ENCODE measurements at regions not wholly inside any gene's neighbourhood (a gene's known extent, or its start where the extent isn't known, plus 50 kb on each side); places are given as distances from the start of the nearest gene placed in this dataset.

- H3K27ac Mint-ChIP-seq: no peak overlapping the region
- H3K27me3 ChIP-seq (ENCODE audit: control insufficient read depth, insufficient read depth, low read length): no peaks in the 10 kb centered on the region
- no peak for TF ChIP-seq CTCF (IDR thresholded peaks at IDR 0.05)
- peaks cover 0 to 4% of the 10 kb centered on the region in 2 donors for H3K9me3 Mint-ChIP-seq
- peaks cover 0 to 8% of the 10 kb centered on the region in 2 donors for H3K27me3 Mint-ChIP-seq (ENCODE audit: low read depth in 2 of 2)
- no peak for DNase-seq
- no peak for ATAC-seq
- H3K9me3 ChIP-seq (ENCODE audit: control insufficient read depth, insufficient read depth, low read length): no peaks in the 10 kb centered on the region
- 96% methylated on average over 3 of the region's 5 CpGs for WGBS (ENCODE audit: insufficient coverage)
- H3K27ac ChIP-seq (ENCODE audit: low read length): no peak overlapping the region
- H3K4me1 Mint-ChIP-seq: peaks cover 6 to 7% of the 10 kb centered on the region in 2 donors
- H3K4me3 Mint-ChIP-seq: no peak overlapping the region
- no peaks in the 10 kb centered on the region for H3K4me1 ChIP-seq (ENCODE audit: control insufficient read depth, insufficient read depth, low read length)
- intact Hi-C loops (cut with micrococcal nuclease): no loop called here
- H3K4me3 ChIP-seq (ENCODE audit: low read length): no peak overlapping the region
- H3K36me3 Mint-ChIP-seq: no peaks in the 10 kb centered on the region
- H3K36me3 ChIP-seq (ENCODE audit: control insufficient read depth, insufficient read depth, low read length): no peaks in the 10 kb centered on the region
These were observed 183.7 kb upstream of the AUTS2 start for GRCh38 chr7:69414555-69414954.

- ATAC-seq: no peak
These were observed 179.2 kb upstream of the AUTS2 start for GRCh38 chr7:69418869-69419670.

GRCh38 chr7:69419934-69420333 is 178.3 kb upstream of the AUTS2 start:
- no peaks in the 10 kb centered on the region for H3K4me1 Mint-ChIP-seq
- H3K27ac ChIP-seq (ENCODE audit: low read length): no peak overlapping the region
- TF ChIP-seq CTCF (IDR thresholded peaks at IDR 0.05): no peak
- H3K36me3 Mint-ChIP-seq: no peaks in the 10 kb centered on the region
- no peaks in the 10 kb centered on the region for H3K36me3 ChIP-seq (ENCODE audit: control insufficient read depth, insufficient read depth, low read length)
- peaks cover 0 to 4% of the 10 kb centered on the region in 2 donors for H3K9me3 Mint-ChIP-seq
- no peak overlapping the region for H3K4me3 ChIP-seq (ENCODE audit: low read length)
- H3K27ac Mint-ChIP-seq: no peak overlapping the region
- H3K4me1 ChIP-seq (ENCODE audit: control insufficient read depth, insufficient read depth, low read length): no peaks in the 10 kb centered on the region
- WGBS (ENCODE audit: insufficient coverage): 72% methylated on average over 5 of the region's 5 CpGs
- H3K27me3 Mint-ChIP-seq (ENCODE audit: low read depth in 2 of 2): peaks cover 4 to 12% of the 10 kb centered on the region in 2 donors
- ATAC-seq (no peak), DNase-seq (no peak)
- H3K9me3 ChIP-seq (ENCODE audit: control insufficient read depth, insufficient read depth, low read length): no peaks in the 10 kb centered on the region
- no peaks in the 10 kb centered on the region for H3K27me3 ChIP-seq (ENCODE audit: control insufficient read depth, insufficient read depth, low read length)
- intact Hi-C loops (cut with micrococcal nuclease): no loop called here
- no peak overlapping the region for H3K4me3 Mint-ChIP-seq

More at GRCh38 chr7:69418869-69419670, 179.2 kb upstream of the AUTS2 start:
- intact Hi-C loops (cut with micrococcal nuclease): no loop called here
- H3K27me3 Mint-ChIP-seq (ENCODE audit: low read depth in 2 of 2): peaks cover 8 to 12% of the 10 kb centered on the region in 2 donors
- TF ChIP-seq CTCF (IDR thresholded peaks at IDR 0.05): no peak
- peaks cover 0 to 4% of the 10 kb centered on the region in 2 donors for H3K9me3 Mint-ChIP-seq
- no peak overlapping the region for H3K4me3 ChIP-seq (ENCODE audit: low read length)
- H3K27ac Mint-ChIP-seq: no peak overlapping the region
- H3K27ac ChIP-seq (ENCODE audit: low read length): no peak overlapping the region
- no peaks in the 10 kb centered on the region for H3K36me3 Mint-ChIP-seq
- H3K27me3 ChIP-seq (ENCODE audit: control insufficient read depth, insufficient read depth, low read length): no peaks in the 10 kb centered on the region
- H3K36me3 ChIP-seq (ENCODE audit: control insufficient read depth, insufficient read depth, low read length): no peaks in the 10 kb centered on the region
- DNase-seq: no peak
- H3K4me1 Mint-ChIP-seq: no peaks in the 10 kb centered on the region
- no peak overlapping the region for H3K4me3 Mint-ChIP-seq
- no peaks in the 10 kb centered on the region for H3K4me1 ChIP-seq (ENCODE audit: control insufficient read depth, insufficient read depth, low read length)
- H3K9me3 ChIP-seq (ENCODE audit: control insufficient read depth, insufficient read depth, low read length): no peaks in the 10 kb centered on the region
- WGBS (ENCODE audit: insufficient coverage): 73% methylated on average over 7 of the region's 7 CpGs

- no peak for TF ChIP-seq CTCF (IDR thresholded peaks at IDR 0.05)
- peaks cover under 1 to 15% of the 10 kb centered on the region in 2 donors for H3K27me3 Mint-ChIP-seq (ENCODE audit: low read depth in 2 of 2)
- no peaks in the 10 kb centered on the region for H3K36me3 Mint-ChIP-seq
- Histone ChIP-seq H3K4me1 (ENCODE audit: control insufficient read depth, insufficient read depth, low read length) (no peaks in the 10 kb centered on the region), H3K4me3 (ENCODE audit: low read length) (no peak overlapping the region), H3K9me3 (ENCODE audit: control insufficient read depth, insufficient read depth, low read length) (no peaks in the 10 kb centered on the region), H3K27me3 (ENCODE audit: control insufficient read depth, insufficient read depth, low read length) (no peaks in the 10 kb centered on the region), H3K27ac (ENCODE audit: low read length) (no peak overlapping the region), H3K36me3 (ENCODE audit: control insufficient read depth, insufficient read depth, low read length) (no peaks in the 10 kb centered on the region)
- H3K4me1 Mint-ChIP-seq: no peaks in the 10 kb centered on the region
- intact Hi-C loops (cut with micrococcal nuclease): no loop called here
- WGBS (ENCODE audit: insufficient coverage): no CpG with 5 or more reads among the region's 4 CpGs
- peaks cover 0 to 2% of the 10 kb centered on the region in 2 donors for H3K9me3 Mint-ChIP-seq
- no peak overlapping the region for H3K4me3 Mint-ChIP-seq
- no peak overlapping the region for H3K27ac Mint-ChIP-seq
- no peak for DNase-seq
- ATAC-seq: no peak
These were observed 175.7 kb upstream of the AUTS2 start for GRCh38 chr7:69422574-69422985.

Measured in natural killer cell (primary cell).